Anterior cingulate cortex (tissue), 58 donors: ENCODE measurements at regions not wholly inside any gene's neighbourhood (a gene's known extent, or its start where the extent isn't known, plus 50 kb on each side); places are given as distances from the start of the nearest gene placed in this dataset.
"Not testable (repeated sequence)": the region's sequence is repeated elsewhere in the genome, so short reads cannot be mapped to it uniquely, and the experiment has no call there.

Experiments
- DNase-seq, 58 donors: peaks; one replicate each; lab custom pipeline; 2025; lab: John Stamatoyannopoulos, UW

GRCh38 chr17:34750004-34750403, 170.6 kb downstream of the TMEM132E start:
- no peak for DNase-seq

GRCh38 chr17:34741967-34742366, 162.6 kb downstream of the TMEM132E start:
- no peak for DNase-seq

GRCh38 chr17:34740565-34741520, 161.5 kb downstream of the TMEM132E start:
- no peak for DNase-seq

- DNase-seq, result no peak
Observed at GRCh38 chr17:34739386-34739785, 160.0 kb downstream of the TMEM132E start.

GRCh38 chr17:34737673-34738072, 158.3 kb downstream of the TMEM132E start:
- not testable (repeated sequence) for DNase-seq

DNA sequence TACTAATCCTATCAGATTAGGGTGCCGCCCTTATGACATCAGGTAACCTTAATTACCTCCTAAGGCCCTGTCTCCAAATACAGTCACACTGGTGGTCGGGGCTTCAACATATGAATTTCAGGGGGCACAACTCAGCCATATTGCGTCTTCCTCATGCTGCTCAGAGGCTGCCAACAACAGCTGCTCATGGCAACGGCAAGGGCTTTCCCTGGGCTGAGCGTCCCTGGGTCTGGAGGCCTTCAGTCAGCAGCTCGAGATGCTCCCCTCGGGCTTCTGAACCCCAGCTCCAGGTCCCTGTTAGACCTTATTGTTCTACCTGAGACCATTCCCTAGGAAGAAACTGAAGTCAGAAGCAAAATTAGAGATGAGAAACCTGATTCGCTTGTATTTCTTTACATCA, 157.2 kb downstream of the TMEM132E start:
- DNase-seq, result no peak

DNA sequence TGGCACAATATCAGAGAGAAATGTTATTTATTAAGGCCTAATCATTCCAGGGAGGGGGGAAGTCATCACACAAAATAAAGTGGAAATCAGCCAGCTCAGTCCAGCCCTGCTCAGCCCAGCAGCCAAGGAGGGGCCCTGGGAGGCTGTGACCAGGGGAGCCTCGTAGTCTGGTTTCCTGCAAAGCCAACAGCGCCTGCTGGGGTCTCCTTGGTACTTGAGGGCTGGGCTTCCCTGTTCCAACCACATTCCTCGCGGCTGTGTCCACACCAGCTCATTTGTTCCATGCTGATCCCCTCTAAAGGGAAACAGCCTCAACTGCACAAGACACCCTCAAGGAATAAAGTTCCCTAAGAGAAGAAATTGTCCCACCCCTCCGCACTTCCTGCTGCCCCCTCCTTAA, 154.0 kb downstream of the TMEM132E start:
- DNase-seq, result no peak

GRCh38 chr17:34730816-34731215, 151.4 kb downstream of the TMEM132E start:
- DNase-seq, result no peak

DNA sequence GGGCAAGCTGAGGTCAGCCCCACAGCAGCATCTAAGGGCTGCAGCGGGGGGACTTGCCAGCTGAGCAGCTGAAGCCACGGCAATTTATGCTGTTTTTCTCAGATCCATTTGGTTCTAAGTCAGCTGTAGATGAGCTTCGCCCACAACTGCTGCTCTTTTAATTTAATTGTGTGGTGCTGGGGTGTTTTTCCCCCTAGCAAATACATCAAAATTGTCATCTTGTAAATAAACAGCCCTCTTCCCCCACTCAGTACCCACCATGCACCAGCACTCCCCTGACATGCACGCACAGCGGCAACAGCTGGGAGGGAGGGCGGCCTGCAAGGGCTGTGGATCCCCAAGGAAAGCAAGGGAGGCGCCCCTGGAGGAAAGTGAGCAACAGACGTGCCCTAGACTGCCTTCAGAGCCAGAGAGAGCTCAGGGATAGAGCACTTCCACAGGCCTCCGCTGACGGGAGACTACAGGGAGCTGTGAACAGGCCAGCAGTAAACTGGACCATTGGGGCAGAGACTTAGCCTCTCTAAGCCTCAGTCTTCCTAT, 149.5 kb downstream of the TMEM132E start:
- DNase-seq, result no peak

DNA sequence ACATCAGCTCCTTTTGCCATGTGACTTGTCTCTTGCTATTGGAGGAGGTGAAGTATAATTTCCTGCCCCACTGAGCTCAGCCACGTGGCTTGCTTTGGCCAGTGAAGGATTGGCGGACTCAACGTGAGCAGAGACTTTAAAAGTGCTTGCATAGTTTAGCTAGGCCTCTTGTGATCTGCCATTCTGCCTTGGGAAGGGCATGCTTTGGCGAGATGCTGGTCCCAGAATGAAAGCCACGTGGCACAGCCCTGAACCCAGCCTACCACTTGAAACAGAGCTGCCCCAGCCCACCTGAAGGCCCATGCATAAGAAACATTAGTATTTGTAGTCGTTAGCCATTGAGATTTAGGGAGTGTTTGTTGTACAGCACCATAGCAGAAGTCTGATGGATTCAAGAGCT, 148.2 kb downstream of the TMEM132E start:
- DNase-seq, result no peak

DNA sequence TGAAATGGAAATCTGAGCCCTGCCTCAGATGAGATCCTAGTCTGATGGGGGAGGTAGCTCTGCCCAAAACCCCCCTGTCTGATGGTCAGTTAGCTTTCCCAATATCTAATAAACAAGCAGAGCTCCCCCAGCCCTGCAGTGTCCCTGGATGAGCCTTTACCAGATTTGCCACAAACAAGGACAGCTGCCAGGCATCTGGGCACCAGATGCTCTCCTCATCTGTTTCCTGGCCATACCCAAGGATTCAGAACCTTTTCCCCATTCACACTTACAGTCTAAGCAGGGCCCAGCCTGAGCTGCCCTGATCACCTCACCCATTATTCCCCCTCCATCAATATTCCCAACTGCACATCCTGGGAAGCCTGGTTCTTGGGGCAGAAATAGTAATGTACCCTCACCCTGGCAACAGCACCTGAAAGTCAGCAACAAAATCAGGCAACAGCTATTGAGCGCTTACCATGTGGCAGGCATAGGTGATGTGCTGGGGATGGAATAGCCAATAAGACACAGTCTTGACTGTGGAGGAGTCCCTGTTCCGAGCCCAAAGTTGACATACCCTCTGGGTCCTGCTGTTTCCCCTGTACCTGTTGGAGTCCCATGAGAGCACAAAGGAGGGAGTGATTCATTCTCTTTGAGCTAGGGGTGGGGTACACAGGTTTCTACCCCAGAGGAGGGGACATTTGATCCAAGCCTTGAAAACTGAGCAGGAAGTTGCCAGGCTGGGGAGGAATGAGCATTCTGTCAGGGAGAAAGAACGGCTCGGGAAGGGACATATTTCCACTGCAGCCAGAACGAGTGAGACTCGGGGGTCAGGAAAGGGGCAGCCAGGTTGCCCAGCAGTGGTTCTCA, 147.4 kb downstream of the TMEM132E start:
- no peak for DNase-seq

DNA sequence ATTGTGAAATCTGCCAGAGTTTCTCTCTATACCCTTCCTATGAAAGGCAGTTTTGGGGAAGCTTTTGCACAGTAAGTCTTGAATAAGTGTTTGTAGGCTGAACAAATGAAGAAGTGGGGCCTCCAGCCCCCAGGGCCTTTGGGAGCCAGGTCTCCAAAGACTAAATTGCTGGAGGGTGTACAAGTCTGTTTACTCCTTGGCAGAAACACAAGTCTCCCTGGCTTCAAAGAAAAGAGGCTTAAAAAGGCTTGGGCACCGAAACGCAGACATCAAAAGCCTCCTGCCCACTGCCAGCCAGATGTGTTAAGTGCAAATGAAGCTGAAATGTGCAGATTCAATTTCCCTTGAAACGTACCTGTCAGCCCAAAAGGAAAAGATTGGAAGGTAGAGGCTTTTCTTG, 146.3 kb downstream of the TMEM132E start:
- no peak for DNase-seq

GRCh38 chr17:34725008-34725407, 145.6 kb downstream of the TMEM132E start:
- no peak for DNase-seq

DNA sequence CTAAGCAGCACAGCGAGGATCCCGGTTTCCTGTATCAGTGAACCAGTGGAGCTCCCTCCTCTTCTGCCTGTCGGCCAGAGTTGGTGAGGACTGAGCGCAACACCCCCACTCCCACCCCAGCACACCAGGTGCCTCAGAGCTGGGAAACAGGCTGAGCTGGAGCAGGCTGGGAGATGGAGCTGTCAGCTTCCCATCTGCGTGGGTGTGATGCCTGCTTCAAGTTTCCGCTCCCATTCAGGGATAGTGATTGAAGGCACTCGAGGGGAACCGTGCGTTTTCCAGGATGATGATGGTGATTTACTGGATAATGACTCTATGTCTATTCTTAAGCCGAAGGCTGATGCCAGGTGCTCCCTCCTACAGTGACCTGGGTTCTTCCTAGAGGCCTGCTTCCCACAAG, 144.5 kb downstream of the TMEM132E start:
- DNase-seq, result peak in 11 of 58 donors; percentile 6 to 50 (median 26)

DNA sequence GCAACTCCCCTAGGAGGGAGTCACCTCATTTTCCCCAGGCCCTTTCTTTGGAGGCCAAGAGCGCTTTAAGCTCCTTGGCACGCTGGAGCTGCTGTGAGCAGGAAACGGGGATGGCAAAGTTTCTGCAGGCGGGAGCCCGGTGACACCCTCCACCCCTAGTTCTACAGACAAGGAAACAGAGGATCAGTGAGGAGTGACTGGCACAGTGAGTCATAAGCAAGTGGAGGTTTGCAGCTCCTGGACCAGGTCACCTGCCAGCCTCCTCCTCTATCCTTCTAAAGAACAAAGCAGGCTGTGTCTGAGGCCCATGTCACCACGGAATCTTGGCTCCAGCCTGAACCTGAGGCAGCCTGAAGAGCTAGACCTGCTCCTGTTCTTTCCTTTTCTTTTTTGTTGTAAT, 141.9 kb downstream of the TMEM132E start:
- no peak for DNase-seq

DNA sequence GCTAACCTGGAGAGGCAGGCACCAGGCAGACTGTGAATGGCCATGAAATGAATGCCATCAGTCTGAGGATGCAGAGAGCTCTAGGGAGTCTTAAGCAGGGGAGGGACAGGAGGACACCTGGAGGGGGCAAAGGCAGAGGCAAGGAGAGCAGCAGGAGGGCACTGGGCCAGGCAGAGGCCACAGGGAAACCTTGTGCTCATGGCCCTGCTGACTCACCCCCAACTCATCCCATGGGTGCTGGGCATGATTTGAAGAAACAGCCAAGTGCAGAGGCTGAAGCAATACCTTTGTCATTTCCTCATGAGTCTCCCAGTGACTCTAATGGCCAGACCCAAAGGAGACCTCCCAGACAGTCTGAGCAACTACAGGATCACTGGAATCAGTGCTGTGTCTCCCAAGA, 141.4 kb downstream of the TMEM132E start:
- DNase-seq, result no peak

DNA sequence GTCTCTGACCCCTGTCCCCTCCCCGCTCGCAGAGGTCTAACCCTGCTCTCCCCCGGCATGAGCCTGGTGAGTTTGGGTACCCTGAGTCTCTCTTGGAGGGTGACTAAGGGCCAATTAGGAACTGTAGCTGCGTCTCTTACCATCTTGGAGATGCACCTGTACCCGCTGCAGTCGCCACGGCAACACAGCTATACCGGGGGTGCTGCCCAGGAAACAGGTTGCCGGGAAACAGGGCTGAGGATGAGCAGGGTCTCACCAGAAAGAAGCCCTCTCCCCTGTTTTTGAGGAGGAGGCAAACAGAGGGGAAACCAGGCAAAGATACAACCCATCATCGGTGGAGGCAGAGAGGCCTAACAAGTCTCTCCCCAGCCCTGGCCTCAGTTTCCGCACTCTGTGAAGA, 140.2 kb downstream of the TMEM132E start:
- DNase-seq, result no peak

DNA sequence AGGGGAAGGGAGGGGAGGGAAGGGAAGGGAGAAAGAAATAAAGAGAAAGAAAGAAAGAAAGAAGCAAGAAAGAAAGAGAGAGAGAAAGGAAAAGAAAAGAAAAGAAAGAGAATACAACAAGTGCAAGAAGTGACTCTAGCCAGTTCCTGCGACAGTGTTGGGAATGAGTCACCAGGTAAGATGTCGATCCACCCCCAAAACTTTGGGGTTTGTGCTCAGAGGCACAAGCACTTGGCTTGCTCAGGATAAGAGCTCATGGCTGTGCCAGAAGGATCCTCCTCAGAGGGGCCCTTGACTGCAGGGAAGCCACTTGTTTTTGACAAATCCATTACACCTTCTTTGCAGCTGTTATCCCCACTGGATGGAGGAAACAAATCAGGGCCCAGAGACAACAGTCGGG, 137.7 kb downstream of the TMEM132E start:
- DNase-seq, result no peak

GRCh38 chr17:34716291-34716690, 136.9 kb downstream of the TMEM132E start:
- DNase-seq, result no peak

DNA sequence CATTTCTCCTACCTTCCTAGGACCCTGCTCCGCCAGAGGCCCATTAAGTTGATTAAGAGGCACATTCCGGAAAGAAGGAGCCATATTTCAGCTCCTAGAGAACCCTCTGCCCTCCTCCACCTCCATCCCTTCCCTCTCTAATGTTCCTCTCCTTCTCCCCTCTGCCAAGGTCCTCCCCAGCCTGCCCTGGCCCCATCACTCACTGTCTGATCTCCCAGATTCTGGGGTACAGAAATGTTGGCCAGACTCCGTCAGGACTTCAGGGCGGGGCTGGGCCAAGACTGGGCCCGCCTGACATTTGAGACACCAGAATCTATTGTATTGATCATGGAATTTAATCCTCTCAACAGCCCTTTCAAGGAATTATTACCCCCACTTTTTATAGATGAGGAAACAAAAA, 136.1 kb downstream of the TMEM132E start:
- no peak for DNase-seq
